ENCODE measurements at regions not wholly inside any gene's neighbourhood (a gene's known extent, or its start where the extent isn't known, plus 50 kb on each side); places are given as distances from the start of the nearest gene placed in this dataset.

DNA sequence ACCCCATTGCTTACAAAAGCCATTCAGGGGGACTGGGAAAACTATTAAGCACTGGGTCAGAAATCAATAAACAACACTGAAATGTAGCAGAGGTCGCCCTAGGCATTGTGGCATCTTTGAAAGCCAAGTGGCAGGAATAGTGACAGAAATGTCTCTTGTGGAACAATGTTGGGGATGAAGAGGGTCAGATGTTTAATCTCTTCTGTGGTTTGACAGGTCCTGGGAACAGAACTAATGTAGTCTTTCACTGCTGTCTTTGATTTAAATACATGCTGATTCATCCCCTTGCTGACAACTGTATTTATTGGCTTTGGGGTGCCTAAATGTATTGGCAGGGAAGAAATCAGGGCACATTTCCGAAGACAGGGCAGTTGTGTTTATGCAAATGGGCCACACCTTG lies 194.8 kb downstream of the ATG4C start:
- TF ChIP-seq CTCF (IDR thresholded peaks at IDR 0.05; ENCODE audit: poor library complexity, severe bottlenecking) (no peak), EZH2 (IDR thresholded peaks at IDR 0.05; ENCODE audit: borderline replicate concordance, insufficient read depth, low read length, poor library complexity, severe bottlenecking) (no peak), POLR2AphosphoS5 (IDR thresholded peaks at IDR 0.05) (no peak)

All from neural cell (in vitro differentiated cells).